Astrocyte of the cerebellum (primary cell): ENCODE measurements at regions not wholly inside any gene's neighbourhood (a gene's known extent, or its start where the extent isn't known, plus 50 kb on each side); places are given as distances from the start of the nearest gene placed in this dataset.

Experiments used
- DNase-seq: peaks from one replicate; pipeline ENCODE4 v3.0.0-alpha.2; 2011; ENCODE audit warnings: low read depth
- H3K4me3 ChIP-seq: 2 replicates; pipeline ENCODE4 v1.5.1; 2011; ENCODE audit warnings: mild to moderate bottlenecking, low read depth, low read length, moderate library complexity
- CTCF ChIP-seq: IDR thresholded peaks from 2 replicates; pipeline ENCODE4 v1.5.1; 2012; ENCODE audit warnings: low read length, low read depth, moderate library complexity, mild to moderate bottlenecking; ENCODE audit errors: missing control alignments
- in situ Hi-C: cut with HindIII; loops from 2 replicates; pipeline ENCODE4 v1.10.0; 2017; ENCODE audit warnings: low sequenced_read_pairs

GRCh38 chr22:26983311-26983710, 325.9 kb downstream of the MIAT start:
- in situ Hi-C loops: no loop called here
- H3K4me3 ChIP-seq: no peak overlapping the region
- DNase-seq: no peak
- no peak for TF ChIP-seq CTCF

GRCh38 chr22:26985206-26985605, 327.8 kb downstream of the MIAT start:
- no peak overlapping the region for H3K4me3 ChIP-seq
- DNase-seq: no peak
- TF ChIP-seq CTCF: no peak
- in situ Hi-C loops: no loop called here

- H3K4me3 ChIP-seq: no peak overlapping the region
- TF ChIP-seq CTCF: no peak
- DNase-seq: no peak
- in situ Hi-C loops: no loop called here
Measured at GRCh38 chr22:26985931-26986782, 328.8 kb downstream of the MIAT start.

GRCh38 chr22:26986884-26987283, 329.5 kb downstream of the MIAT start:
- TF ChIP-seq CTCF: no peak
- H3K4me3 ChIP-seq: no peak overlapping the region
- in situ Hi-C loops: no loop called here
- DNase-seq: no peak

GRCh38 chr22:26990503-26991189, 333.3 kb downstream of the MIAT start:
- DNase-seq: no peak
- in situ Hi-C loops: no loop called here
- no peak overlapping the region for H3K4me3 ChIP-seq
- TF ChIP-seq CTCF: no peak

- TF ChIP-seq CTCF: no peak
- no peak overlapping the region for H3K4me3 ChIP-seq
- in situ Hi-C loops: no loop called here
- DNase-seq: no peak
Measured at GRCh38 chr22:26992556-26992955, 335.2 kb downstream of the MIAT start.
